ENCODE measurements at regions not wholly inside any gene's neighbourhood (a gene's known extent, or its start where the extent isn't known, plus 50 kb on each side); places are given as distances from the start of the nearest gene placed in this dataset.

DNA sequence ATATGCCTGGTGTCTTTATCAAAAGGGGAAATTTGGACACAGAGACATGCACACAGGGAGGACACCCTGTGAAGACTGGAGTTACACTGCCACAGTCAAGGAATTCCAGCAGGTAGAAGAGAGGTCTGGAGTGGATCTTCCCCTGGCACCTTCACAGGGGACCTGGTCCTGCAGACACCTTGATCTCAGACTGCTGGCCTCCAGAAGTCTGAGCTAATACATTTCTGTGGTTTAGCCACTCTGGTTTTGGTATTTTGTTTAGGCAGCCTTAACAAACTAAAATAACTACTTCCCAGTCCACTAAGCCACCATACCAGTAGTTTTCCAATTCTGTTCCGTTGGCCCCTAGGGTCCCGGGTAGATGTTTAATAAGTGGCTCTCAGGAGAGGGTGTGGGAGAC is 164.7 kb downstream of the SETD4 start:
- DNase-seq (ENCODE audit: low read depth) = no peak

DNA sequence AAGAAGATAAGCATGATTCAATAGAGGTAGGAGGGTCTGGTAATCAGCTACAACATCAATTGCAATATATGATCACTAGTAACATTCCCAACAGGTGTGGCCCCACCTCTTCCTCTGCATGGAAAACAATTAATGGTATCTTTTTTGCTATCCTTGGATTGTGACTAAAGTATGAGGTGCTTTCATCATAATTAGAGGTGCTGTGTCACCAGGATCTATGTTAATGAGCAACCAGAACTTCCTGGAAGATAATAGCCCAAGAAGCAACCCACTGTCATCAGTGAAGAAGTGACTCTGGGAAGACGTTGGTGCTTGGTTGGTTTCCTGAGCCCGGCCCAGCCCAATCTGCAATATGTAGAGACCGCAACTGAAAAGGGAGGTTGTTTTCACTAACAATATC is 167.2 kb downstream of the SETD4 start:
- DNase-seq (ENCODE audit: low read depth) = no peak

DNA sequence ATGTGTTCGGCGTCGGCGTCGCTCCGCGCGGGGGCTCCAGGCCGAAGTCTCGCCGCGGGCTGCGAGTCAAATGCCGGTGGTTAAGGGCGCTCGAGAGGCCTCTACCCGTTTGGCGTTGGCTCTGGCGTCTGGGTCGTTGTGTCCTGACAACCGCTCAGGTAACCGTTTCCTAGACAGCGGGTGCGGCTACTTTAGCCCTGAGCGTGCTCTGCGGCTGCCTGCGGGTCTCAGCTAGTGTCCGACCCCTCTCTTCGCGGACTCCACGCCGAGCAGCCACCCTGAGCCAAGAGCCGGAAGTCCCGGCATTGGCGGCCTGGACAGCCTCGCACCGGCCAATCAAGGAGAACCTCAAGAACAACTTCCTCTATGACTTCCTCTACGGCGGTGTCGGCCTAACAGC is 173.4 kb downstream of the SETD4 start:
- no peak for DNase-seq (ENCODE audit: low read depth)

DNA sequence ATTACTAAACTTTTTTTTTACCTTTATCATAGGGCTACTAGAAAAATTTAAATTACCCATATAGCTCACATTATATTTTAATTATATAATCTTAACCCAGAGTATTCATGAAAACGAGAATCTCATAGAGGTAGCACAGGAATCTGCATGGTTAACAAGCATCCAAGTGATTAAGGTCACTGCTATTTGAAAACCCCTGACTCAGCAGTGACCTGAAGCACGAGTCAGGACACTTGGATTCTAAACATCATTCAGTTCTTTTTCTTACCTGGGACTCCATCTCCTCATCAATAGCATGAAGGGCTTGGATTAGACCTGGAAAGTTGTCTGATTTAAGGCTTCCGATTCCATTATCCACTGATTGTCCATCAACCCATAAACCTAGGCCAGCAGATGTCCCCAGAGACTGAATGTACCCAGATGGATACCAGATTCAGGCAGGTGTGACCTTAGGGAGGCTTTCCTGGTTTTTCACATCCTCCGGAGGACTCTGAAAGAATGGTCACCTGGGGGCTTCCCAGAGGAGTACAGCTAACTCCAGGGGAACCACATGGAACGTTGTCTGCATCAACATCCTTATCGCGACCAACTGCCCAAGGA is 174.3 kb downstream of the SETD4 start:
- DNase-seq (ENCODE audit: low read depth) = no peak

DNA sequence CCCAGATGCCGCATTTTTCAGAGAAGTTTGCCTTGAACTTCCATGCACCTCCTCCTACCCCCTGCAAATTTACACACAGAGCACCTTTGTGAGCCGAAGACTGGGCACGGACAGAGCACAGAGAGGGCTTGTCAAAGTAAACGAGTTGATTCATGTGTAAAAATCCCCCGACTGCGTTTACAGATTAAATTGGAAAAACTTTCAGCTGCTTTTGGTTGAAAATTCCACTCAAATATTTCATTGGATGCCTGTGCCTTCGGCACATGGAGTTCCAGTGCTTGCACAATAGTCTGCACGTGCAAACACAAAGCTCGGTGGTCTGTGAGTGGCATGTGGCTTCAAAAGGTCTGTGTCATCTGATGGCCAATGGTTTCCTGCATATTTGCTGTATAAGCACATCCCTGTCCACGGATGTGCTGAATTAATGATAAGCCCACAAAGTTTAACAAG is 177.5 kb downstream of the SETD4 start:
- DNase-seq (ENCODE audit: low read depth) = no peak

DNA sequence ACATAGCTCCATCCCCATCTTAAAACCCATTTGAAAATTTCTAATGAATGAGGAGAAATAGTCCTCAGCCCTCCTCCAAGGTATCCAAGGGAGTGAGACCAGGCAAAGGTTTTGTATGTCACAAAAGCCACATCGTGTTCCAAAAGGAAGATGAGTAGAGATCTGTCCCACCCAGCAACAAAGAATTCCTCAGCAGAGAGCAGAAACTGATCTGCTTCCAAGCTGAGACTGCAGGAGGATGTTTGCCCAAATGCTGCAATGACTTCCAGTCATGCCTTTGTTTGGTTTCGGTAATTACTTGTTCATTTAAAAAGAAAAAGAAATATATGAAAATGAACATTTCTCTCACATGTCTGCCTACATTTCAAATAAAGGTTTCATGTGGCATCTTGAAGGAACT is 186.9 kb downstream of the SETD4 start:
- DNase-seq (ENCODE audit: low read depth) = no peak

DNA sequence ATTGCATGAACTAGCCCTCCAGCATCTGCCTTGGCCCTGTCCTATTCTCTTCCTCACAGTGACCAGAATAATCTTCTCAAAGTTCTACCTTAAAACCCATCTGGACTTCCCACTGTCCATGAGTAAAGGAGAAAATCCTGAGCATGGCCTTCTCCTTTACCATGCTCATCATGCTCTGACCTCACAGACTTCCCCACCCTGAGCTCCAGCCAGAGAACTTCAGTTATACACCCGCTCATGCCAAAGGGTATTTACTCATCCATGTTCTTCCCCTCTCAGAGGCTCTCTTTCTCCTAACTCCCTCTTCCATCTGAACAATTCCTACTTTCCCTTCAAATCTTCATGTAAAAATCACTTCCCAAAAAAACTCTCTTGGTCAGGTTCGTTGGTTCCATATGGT is 188.4 kb downstream of the SETD4 start:
- no peak for DNase-seq (ENCODE audit: low read depth)

DNA sequence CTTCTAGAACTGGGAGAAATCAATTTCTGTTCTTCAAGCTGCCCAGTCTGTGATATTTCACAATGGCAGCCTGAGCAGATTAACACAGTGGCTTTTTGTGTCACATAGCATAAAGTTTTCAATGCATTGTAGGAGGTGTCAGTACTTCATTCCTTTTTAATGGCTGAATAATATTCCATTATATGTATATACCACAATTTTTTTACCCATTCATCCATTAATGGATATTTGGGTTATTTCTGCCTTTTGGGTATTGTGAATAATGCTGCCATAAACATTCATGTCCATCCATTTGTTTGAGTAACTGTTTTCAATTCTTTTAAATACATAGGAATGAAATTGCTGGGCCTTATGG is 191.5 kb downstream of the SETD4 start:
- no peak for DNase-seq (ENCODE audit: low read depth)

DNA sequence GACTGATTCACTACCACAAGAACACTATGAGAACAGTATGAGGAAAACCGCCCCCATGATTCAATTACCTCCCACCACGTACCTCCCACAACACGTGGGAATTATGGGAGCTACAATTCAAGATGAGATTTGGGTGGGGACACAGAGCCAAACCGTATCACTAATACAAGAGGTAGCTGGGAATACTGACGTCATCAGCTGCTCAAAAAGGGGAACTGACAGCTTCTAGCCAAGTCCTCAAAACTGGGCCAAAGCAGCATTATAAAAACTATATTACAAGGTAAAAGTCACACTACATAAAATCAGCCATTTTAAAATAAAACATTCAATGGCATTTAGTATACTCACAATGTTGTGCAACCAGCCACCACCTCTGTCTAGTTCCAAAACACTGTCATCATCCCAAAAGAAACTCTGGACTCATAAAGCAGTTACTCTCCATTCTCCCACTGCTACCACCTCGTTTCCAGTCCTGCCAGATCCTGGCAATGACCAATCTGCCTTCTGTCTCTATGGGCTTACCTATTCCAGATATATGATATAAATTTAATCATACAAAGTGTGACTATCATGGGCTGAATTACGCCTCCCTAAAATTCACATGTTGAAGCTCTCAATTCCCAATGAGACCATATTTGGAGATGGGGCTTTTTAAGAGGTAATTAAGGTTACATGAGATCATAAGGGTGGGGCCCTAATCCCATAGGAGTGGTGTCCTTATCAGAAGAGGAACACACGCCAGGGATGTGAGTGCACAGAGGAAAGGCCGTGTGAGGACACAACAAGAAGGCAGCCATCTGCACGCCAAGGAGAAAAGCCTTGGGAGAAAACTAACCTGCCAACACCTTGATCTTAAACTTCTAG is 192.1 kb downstream of the SETD4 start:
- DNase-seq (ENCODE audit: low read depth) = no peak

DNA sequence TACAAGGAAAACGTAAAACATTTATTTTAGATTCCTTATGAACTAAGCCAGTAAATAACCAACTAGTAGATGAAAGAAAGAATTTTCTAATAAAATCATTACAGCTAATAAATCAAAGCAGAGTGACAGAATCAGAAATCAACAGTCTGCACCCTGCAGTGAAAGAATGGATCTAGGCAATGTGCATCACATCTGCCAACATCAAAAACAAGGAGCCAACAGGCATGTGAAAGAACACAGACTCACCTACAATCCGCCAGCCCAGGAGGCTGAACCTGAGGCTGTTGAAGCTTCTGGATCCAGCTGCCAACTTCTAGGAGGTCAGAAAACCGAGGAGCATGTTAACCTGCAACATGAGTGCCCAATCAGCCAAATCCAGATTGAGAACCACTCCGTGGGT is 196.3 kb downstream of the SETD4 start:
- no peak for DNase-seq (ENCODE audit: low read depth)

DNA sequence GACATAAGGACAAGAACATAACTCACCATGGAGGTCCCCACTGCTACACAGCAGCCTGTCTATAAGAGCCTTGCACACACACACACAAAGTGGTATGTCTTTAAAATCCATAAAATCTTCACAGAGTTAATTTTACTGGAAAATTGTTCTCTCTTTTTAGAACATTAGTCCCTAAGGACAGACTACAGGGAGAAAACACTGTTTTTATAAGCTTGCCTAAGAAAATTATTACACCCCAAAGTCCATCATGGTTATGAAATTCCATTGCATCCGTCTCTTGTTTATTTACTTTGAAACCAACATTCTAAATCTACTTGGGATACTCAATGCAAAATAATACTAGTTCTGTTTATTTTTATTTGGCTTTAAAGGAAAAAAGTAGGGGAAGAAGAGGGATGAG is 197.4 kb downstream of the SETD4 start:
- DNase-seq (ENCODE audit: low read depth) = no peak

DNA sequence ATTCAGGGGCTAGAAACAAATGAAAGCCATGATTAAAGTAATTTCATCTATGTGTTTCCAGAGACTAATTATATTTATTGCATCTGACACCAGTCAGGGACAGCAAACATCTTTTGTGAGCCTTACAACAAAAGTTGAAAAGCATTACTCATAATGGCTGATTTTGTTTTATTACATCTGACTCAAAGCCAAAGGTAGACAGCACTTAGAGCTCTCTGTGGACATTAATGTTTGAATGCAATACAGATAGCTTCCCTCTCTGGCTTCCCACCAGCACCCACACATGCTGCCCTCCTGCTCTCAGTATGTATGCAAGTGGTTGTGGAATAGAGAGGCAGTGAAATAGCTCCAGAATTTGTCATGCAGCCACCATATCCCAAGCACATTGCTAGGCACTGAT is 198.7 kb downstream of the SETD4 start:
- DNase-seq (ENCODE audit: low read depth) = no peak

DNA sequence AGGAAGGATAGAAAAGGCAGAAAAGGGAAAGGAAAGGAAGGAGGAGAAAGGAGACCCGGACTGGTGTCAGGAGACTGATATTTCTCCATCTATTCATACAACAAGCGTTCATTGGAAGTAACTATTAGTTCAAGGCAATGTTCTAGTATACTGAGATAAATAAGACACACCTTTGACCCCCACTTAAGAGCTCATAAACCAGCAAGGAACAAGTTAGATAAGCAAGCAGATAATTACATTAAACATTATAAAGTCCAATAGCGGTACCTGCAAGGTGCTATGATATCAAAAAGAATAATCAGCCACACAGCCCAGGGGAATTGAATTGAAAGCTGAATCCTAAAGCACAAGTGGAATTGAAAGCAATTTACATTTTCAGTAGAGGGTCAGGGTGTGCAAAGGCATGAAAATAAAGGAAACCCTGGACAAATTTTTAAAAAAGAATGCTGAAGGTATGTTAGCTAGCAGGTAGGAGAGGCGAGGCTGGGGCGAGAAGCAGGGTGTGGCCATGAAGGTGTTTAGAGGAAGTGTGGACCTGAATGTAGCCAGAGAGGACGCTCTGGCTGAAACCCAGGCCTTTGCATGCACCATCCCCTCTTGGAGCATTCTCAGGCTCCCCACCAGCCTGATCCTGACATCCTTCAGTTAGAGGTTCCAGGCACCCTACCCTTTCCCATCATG is 200.0 kb downstream of the SETD4 start:
- DNase-seq (ENCODE audit: low read depth) = no peak

DNA sequence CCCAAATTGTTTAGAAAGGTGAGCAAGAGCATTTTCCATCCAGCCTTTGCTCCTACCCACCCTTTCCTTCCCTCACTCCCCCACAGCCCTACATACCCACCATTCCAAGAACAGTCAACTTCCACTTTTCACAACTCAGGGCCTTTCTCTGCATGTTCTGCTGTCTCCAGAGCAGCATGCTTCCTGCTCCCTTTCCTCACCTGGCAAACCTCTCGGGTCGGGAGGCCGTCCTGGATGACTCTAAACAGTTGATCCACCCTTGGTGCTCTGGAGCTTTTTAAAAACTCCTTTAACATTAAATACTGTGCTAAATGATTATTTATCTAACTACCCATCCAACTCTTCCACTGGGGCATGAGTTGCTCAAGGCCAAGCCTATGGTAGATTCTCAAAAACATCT is 200.6 kb downstream of the SETD4 start:
- no peak for DNase-seq (ENCODE audit: low read depth)

DNA sequence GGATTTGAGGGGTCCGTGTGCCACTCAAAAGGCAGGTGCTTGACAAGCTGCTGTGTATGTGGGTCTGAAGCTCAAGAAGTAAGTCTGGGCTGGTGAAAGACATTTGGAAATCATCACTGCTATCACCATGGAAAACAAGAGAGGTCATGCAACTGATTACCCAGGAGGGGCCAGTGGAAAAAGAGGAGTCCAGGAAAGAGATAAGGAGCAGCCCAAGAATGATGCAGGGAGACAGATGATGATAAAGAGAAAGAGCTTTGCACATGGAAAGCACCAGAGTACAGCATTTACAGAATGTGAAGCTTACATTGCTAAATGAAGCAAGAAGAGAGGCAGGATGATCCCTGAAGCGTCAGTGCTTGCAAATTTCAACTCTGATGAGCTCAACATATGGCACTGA is 203.2 kb downstream of the SETD4 start:
- DNase-seq (ENCODE audit: low read depth) = no peak

DNA sequence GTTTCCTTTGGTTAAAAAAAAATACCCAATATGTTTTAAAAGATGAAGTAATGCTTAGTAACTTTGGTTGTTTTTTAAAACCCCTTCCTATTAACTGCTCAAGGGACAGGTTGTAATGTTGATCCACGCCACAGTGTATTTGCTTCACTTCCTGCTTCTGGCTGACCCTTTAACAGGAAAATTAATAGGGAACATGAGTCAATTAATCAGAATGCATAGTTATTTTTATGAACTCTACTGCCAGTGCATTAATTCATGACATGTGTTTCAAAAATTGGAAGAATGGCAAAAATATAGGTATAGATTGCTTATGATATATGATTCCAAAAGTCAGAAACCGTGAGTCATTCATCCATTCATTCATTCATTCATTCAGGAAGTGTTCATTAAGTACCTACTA is 204.8 kb downstream of the SETD4 start:
- DNase-seq (ENCODE audit: low read depth) = peak; percentile 2

DNA sequence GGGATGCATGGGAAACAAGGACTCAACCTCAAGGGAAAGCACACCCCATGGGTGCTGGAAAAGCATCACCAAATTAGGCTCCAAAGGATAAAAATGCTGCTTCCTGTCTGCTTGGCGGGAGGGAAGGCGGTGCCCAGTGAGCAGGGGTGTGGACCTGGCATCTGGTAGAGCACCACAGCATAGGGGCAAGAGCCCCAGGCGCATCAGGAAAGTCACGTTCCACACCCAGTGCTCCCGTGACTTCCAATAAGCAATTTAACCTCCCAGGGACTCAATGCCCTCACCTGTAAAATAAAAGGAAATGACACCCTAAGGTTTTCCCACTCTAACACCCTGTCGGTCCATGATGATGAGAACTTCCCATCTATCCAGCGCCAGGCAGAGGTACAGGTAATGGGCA is 206.0 kb downstream of the SETD4 start:
- DNase-seq (ENCODE audit: low read depth) = no peak

DNA sequence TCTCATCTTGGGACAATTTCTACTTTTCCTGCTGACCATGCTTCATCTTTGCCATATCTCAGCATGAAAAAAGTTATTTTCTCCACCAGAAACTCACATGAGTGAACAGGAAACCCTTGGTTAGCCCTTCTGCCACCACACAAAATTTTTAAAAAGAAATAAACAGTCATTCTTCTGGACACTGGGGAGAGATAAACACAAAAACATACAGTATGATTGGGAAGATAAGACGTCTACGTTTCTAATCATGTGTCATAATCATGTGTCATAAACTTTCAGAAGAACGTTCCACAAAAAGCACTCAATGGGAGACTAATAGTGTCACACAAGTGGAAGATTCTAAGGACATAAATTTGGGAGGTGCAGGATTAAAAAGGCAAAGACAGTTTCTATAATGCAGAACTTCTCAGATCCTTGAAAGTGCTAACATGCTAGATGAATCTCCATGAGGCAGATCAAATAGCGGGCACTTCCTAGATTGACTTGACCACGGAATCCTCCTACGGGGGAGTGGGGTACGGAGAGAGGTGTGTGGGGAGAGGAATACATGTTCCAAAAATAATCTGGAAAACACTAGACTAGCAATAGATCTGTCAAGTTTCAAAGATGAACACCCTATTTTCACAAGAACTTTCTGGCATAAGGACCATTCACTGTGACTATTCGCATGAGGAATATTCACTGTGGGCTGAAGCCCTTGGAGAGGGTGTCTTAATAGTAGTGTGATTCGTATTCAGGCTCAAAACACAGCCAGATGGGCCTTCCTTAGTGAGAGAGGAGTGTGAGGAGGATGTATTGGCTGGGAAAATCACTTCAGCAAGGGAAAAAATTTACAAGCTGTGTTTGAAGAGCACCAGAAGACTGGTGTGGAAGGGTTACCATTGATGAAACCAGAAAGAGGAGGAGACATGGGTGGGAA is 206.7 kb downstream of the SETD4 start:
- DNase-seq (ENCODE audit: low read depth) = peak; percentile 16

DNA sequence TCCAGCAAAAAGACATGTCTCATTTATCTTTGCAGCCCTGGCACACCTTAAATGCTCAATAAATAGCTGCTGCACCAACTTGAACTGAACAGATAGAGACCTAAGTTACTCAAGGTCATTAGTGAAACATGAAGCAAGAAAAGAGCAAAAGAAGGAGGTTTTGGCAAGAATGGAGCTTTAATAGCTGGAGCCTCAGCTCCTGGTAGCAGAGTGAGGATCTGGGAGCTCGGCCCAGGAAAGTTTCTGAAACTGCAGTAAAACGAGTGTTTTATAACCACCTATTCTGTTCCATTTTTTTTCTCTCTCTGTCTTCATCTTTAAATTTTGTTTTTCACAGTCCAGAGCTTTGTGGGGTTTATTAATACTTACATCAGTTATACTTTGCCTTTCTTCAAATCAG is 207.5 kb downstream of the SETD4 start:
- DNase-seq (ENCODE audit: low read depth) = no peak

DNA sequence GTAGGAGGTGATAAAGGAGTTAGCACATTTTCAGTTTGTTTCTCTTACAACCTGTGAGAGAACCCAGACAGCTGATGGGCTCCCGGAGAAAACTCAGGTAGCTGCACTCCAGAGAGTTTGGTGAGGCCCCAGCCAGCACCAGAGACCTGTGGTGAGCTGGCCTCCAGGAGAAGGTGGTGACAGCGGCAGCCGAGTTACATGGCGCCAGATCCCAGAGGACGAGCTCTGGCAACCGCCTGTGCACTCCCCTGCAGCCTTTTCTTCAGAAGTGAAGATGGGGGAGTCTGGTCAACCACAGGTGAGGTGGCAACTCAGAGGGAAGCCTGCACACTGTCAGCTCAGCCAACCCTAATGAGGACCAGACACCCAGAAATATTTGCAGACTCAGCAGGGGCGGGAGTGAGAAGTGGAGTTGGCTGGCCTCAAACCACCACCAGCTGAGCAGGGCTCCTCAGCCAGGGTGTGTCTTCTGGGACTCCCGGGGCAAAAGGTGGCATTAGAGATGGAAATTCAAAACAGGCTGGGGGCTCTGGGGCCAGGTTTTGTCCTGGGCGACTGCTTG is 209.7 kb downstream of the SETD4 start:
- DNase-seq (ENCODE audit: low read depth) = no peak

DNA sequence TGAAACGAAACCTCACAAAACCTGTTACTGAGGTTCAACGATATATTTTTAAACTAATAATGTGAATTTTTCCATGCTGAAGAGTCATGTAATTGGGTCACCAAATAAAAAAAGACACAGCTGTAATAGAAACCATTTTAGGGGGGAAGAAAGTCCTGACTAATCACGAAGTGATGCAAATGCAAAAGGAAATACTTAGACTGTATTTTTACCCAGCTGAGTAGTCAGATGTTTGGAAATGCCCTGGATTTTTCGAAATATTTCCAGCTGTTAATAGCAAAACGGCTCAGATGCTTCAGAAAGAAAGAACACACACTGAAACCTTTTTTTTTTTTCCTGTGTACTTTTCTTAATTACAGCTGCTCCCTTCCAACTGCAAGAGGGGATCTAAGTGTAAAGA is 210.3 kb downstream of the SETD4 start:
- DNase-seq (ENCODE audit: low read depth) = peak; percentile 22

DNA sequence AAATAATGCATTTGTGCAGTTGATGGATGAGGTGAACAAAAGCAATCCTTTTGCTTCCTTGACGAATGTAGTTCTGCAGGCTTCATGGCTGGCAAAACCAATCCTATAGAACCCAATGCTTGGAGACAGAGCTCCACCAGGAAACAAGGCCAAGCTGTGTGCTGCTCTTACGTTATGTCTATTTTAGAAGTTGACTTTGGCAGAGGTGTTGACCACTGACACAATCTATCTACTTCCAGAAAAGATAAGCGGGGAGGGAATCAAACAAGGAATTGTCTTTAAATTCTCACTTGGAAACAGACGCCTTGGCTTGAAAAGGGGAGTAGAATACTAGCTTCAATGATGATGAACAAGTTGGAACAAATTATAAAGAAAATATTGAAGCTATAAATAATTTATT is 211.2 kb downstream of the SETD4 start:
- DNase-seq (ENCODE audit: low read depth) = no peak

All from ELR (cell line).